ENCODE measurements at regions not wholly inside any gene's neighbourhood (a gene's known extent, or its start where the extent isn't known, plus 50 kb on each side); places are given as distances from the start of the nearest gene placed in this dataset.

- TF ChIP-seq CTCF (IDR thresholded peaks at IDR 0.05; ENCODE audit: low read length) (no peak), EZH2 (optimal IDR thresholded peaks at IDR 0.05; ENCODE audit: low read depth, low read length) (no peak)
Observed at GRCh38 chr6:141437685-141438084, 695.0 kb upstream of the GJE1 start.
